Vagina (tissue), 2 donors: ENCODE measurements at regions not wholly inside any gene's neighbourhood (a gene's known extent, or its start where the extent isn't known, plus 50 kb on each side); places are given as distances from the start of the nearest gene placed in this dataset.

Experiments used
- DNase-seq, 2 donors: peaks; one replicate each; pipeline ENCODE4 v3.0.0-alpha.2; 2017; ENCODE audit errors: extremely low spot score in 2 of 2
- H3K27ac ChIP-seq: fragments of 200-600 bp; sonication (generic); one replicate; pipeline ENCODE4 v1.5.1; 2019
- H3K27me3 ChIP-seq: fragments of 200-600 bp; sonication (generic); one replicate; pipeline ENCODE4 v1.5.1; 2019
- H3K36me3 ChIP-seq, 2 donors: fragments of 200-600 bp; sonication (generic); one replicate each; pipeline ENCODE4 v1.5.1; 2017 to 2019
- H3K4me1 ChIP-seq: fragments of 200-600 bp; sonication (generic); one replicate; pipeline ENCODE4 v1.5.1; 2019
- H3K4me3 ChIP-seq, 2 donors: fragments of 200-600 bp; sonication (generic); 1 replicate in 1 of 2; 2 replicates in 1 of 2; pipeline ENCODE4 v1.5.1; 2016 to 2019
- H3K9me3 ChIP-seq: fragments of 200-600 bp; sonication (generic); one replicate; pipeline ENCODE4 v1.5.1; 2019
- POLR2A ChIP-seq, 2 donors: fragments of 450-650 bp; IDR thresholded peaks; one replicate each; pipeline ENCODE4 v1.6.1; 2017; ENCODE audit warnings: antibody characterized with exemption in 2 of 2, mild to moderate bottlenecking in 2 of 2, moderate library complexity in 2 of 2
- POLR2AphosphoS5 ChIP-seq, 2 donors: sonication (generic); formaldehyde crosslinking; IDR thresholded peaks; one replicate each; pipeline ENCODE4 v1.9.0; 2017; ENCODE audit warnings: antibody characterized with exemption in 2 of 2, mild to moderate bottlenecking in 2 of 2, low read depth in 1 of 2; ENCODE audit not compliant: insufficient read depth in 1 of 2
- intact Hi-C: fragments of 100-400 bp; cut with DNase I; formaldehyde crosslinking; loops from one replicate; pipeline ENCODE4 v1.15.1; 2023
- TF ChIP-seq, protein P1 (sequence below), 3 experiments: fragments of 450-650 bp in 2 of 3; fragments of 200-600 bp in 1 of 3; sonication (generic) in 1 of 3; IDR thresholded peaks; one replicate each; pipeline ENCODE4 v1.5.1; 2017 to 2019; ENCODE audit warnings: antibody characterized with exemption in 3 of 3, mild to moderate bottlenecking in 2 of 3, moderate library complexity in 2 of 3

- DNase-seq: no peak
- no peak overlapping the region for H3K27ac ChIP-seq
- H3K9me3 ChIP-seq: no peaks in the 10 kb centered on the region
- TF ChIP-seq, protein P1, sequence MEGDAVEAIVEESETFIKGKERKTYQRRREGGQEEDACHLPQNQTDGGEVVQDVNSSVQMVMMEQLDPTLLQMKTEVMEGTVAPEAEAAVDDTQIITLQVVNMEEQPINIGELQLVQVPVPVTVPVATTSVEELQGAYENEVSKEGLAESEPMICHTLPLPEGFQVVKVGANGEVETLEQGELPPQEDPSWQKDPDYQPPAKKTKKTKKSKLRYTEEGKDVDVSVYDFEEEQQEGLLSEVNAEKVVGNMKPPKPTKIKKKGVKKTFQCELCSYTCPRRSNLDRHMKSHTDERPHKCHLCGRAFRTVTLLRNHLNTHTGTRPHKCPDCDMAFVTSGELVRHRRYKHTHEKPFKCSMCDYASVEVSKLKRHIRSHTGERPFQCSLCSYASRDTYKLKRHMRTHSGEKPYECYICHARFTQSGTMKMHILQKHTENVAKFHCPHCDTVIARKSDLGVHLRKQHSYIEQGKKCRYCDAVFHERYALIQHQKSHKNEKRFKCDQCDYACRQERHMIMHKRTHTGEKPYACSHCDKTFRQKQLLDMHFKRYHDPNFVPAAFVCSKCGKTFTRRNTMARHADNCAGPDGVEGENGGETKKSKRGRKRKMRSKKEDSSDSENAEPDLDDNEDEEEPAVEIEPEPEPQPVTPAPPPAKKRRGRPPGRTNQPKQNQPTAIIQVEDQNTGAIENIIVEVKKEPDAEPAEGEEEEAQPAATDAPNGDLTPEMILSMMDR (IDR thresholded peaks at IDR 0.05): no peak
- TF ChIP-seq POLR2AphosphoS5 (IDR thresholded peaks at IDR 0.05; ENCODE audit: insufficient read depth in 1 of 2, low read depth in 1 of 2) (no peak), POLR2A (IDR thresholded peaks at IDR 0.05) (no peak)
- no peaks in the 10 kb centered on the region for H3K4me1 ChIP-seq
- no peak overlapping the region for H3K4me3 ChIP-seq
- no peaks in the 10 kb centered on the region for H3K36me3 ChIP-seq
- intact Hi-C loops: no loop called here
- no peaks in the 10 kb centered on the region for H3K27me3 ChIP-seq
These were observed 508.4 kb upstream of the GOT2 start for GRCh38 chr16:59242556-59242955.

GRCh38 chr16:59238246-59238645 is 504.1 kb upstream of the GOT2 start:
- no peak overlapping the region for H3K27ac ChIP-seq
- no peaks in the 10 kb centered on the region for H3K9me3 ChIP-seq
- intact Hi-C loops: no loop called here
- no peak overlapping the region for H3K4me3 ChIP-seq
- no peak for DNase-seq
- H3K36me3 ChIP-seq: no peaks in the 10 kb centered on the region
- H3K4me1 ChIP-seq: no peaks in the 10 kb centered on the region
- no peaks in the 10 kb centered on the region for H3K27me3 ChIP-seq
- TF ChIP-seq POLR2AphosphoS5 (IDR thresholded peaks at IDR 0.05; ENCODE audit: insufficient read depth in 1 of 2, low read depth in 1 of 2) (no peak), POLR2A (IDR thresholded peaks at IDR 0.05) (no peak)
- TF ChIP-seq, protein P1 (IDR thresholded peaks at IDR 0.05): no peak

DNA sequence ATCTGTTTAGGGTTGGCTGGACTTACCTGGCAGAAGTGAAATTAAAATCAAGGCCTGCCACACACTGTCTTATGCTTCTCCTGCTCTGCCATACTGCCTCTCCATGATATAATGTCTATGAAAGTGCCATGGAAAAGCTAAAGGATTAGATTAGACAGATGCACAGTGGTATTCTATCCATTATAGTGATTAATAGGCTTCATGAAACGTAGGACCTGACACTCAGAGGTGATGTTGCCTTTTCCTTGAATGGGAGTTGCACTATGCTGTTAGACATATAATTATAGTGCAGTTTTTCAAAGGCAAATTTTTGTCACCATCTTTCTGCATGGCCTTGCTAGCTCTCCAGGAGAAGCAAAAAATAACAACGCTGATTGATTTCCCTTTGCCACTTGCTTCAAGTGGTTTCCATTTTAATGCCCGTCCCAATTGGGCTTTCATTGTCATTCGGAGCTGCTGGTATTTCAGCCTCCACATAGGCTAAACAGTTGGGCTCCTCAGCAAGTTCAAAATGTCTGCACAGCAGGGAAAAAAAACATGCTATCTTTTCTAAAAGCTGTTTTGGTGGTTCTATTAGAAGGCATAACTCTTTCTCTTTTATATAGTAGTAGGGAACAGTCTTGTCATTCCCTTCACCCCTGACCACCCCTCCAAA is 502.8 kb upstream of the GOT2 start:
- Histone ChIP-seq H3K36me3 (no peaks in the 10 kb centered on the region), H3K4me1 (no peaks in the 10 kb centered on the region), H3K27me3 (no peaks in the 10 kb centered on the region), H3K27ac (no peak overlapping the region), H3K9me3 (no peaks in the 10 kb centered on the region), H3K4me3 (no peak overlapping the region)
- no peak for DNase-seq
- intact Hi-C loops: no loop called here
- TF ChIP-seq, protein P1 (IDR thresholded peaks at IDR 0.05): no peak
- TF ChIP-seq POLR2A (IDR thresholded peaks at IDR 0.05): no peak

DNA sequence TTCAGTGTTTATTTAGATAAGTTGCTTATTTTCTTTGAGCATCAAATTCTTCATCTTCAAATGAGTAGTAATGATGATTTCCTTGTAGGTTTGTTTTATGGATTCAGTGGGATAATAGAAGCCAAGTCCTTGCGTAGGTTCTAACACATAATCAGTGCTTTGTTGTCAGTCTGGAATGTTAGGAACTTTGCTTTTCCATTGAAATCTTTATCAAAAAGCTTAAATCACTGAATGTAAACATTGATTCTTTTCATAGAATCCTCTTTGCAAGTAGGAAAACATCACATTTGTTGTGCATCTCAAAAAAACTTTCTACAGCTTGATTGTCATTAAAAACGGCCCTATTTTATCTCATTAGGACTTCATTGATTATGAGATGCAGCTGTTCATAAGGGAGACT is 490.3 kb upstream of the GOT2 start:
- TF ChIP-seq POLR2A (IDR thresholded peaks at IDR 0.05) (no peak), POLR2AphosphoS5 (IDR thresholded peaks at IDR 0.05; ENCODE audit: insufficient read depth in 1 of 2, low read depth in 1 of 2) (no peak)
- TF ChIP-seq, protein P1 (IDR thresholded peaks at IDR 0.05): no peak
- Histone ChIP-seq H3K4me1 (no peaks in the 10 kb centered on the region), H3K27ac (no peak overlapping the region), H3K4me3 (no peak overlapping the region), H3K27me3 (no peaks in the 10 kb centered on the region), H3K9me3 (no peaks in the 10 kb centered on the region), H3K36me3 (no peaks in the 10 kb centered on the region)
- DNase-seq: no peak
- intact Hi-C loops: no loop called here

DNA sequence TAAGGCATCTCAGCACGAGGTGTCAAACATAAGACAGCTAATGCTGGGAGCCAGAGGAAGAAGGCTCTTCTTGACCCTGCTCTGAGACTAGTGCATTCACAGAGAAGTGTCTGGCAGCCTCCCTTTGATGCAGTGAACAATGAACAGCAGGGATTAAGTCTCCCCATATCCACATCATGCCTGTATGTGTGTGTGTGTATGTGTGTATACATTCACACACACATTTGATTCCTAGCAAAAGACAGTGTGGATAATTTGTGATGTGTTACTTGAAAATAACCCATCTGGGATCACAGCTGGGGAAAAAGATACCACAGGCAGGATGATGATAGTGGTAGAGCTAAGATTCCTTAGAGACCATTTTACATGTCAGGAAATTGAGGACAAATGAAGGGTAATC is 485.9 kb upstream of the GOT2 start:
- TF ChIP-seq, protein P1 (IDR thresholded peaks at IDR 0.05): no peak
- no peak for TF ChIP-seq POLR2A (IDR thresholded peaks at IDR 0.05)
- no peak for TF ChIP-seq POLR2AphosphoS5 (IDR thresholded peaks at IDR 0.05; ENCODE audit: insufficient read depth in 1 of 2, low read depth in 1 of 2)
- Histone ChIP-seq H3K27me3 (no peaks in the 10 kb centered on the region), H3K9me3 (no peaks in the 10 kb centered on the region), H3K4me1 (no peaks in the 10 kb centered on the region), H3K36me3 (no peaks in the 10 kb centered on the region), H3K27ac (no peak overlapping the region), H3K4me3 (no peak overlapping the region)
- intact Hi-C loops: no loop called here
- DNase-seq: no peak
